HG03565 (cell line): ENCODE measurements at regions not wholly inside any gene's neighbourhood (a gene's known extent, or its start where the extent isn't known, plus 50 kb on each side); places are given as distances from the start of the nearest gene placed in this dataset.

ENCODE experiments used
- ATAC-seq: cut with Tn5 transposase; IDR thresholded peaks from one replicate; pipeline ENCODE4 v1.9.1; 2021; ENCODE audit warnings: mild to moderate bottlenecking, moderate library complexity; ENCODE audit not compliant: unreplicated experiment

GRCh38 chr14:62130441-62130840 lies 368.2 kb downstream of the SNAPC1 start:
- ATAC-seq: no peak

GRCh38 chr14:62133776-62134550 lies 371.7 kb downstream of the SNAPC1 start:
- no peak for ATAC-seq

- ATAC-seq: no peak
Measured at GRCh38 chr14:62138593-62138992, 376.4 kb downstream of the SNAPC1 start.

- ATAC-seq: no peak
Measured at GRCh38 chr14:62141139-62141538, 378.9 kb downstream of the SNAPC1 start.

- ATAC-seq: no peak
Measured at GRCh38 chr14:62143245-62143644, 381.0 kb downstream of the SNAPC1 start.

GRCh38 chr14:62144863-62145262 lies 382.6 kb downstream of the SNAPC1 start:
- ATAC-seq: no peak

- ATAC-seq: no peak
Measured at GRCh38 chr14:62146030-62146429, 383.8 kb downstream of the SNAPC1 start.

GRCh38 chr14:62156052-62156451 lies 393.8 kb downstream of the SNAPC1 start:
- no peak for ATAC-seq

- no peak for ATAC-seq
Measured at GRCh38 chr14:62158779-62159178, 396.6 kb downstream of the SNAPC1 start.

- no peak for ATAC-seq
Measured at GRCh38 chr14:62159314-62159713, 397.1 kb downstream of the SNAPC1 start.

- ATAC-seq: peak; percentile 67
Measured at GRCh38 chr14:62162998-62163589, 400.9 kb downstream of the SNAPC1 start.

- no peak for ATAC-seq
Measured at GRCh38 chr14:62168564-62169155, 406.4 kb downstream of the SNAPC1 start.

- no peak for ATAC-seq
Measured at GRCh38 chr14:62179367-62180018, 417.3 kb downstream of the SNAPC1 start.

GRCh38 chr14:62181591-62181990 lies 419.4 kb downstream of the SNAPC1 start:
- ATAC-seq: no peak

GRCh38 chr14:62185078-62185477 lies 422.9 kb downstream of the SNAPC1 start:
- ATAC-seq: no peak

- no peak for ATAC-seq
Measured at GRCh38 chr14:62187265-62187664, 425.0 kb downstream of the SNAPC1 start.

GRCh38 chr14:62189698-62190097 lies 427.5 kb downstream of the SNAPC1 start:
- ATAC-seq: no peak

- ATAC-seq: no peak
Measured at GRCh38 chr14:62206456-62206855, 444.2 kb downstream of the SNAPC1 start.

- no peak for ATAC-seq
Measured at GRCh38 chr14:62209287-62209899, 447.2 kb downstream of the SNAPC1 start.

GRCh38 chr14:62213516-62213915 lies 451.3 kb downstream of the SNAPC1 start:
- peak; percentile 77 for ATAC-seq

- no peak for ATAC-seq
Measured at GRCh38 chr14:62216121-62216520, 453.9 kb downstream of the SNAPC1 start.
